ENCODE measurements at regions not wholly inside any gene's neighbourhood (a gene's known extent, or its start where the extent isn't known, plus 50 kb on each side); places are given as distances from the start of the nearest gene placed in this dataset.

- in situ Hi-C loops (cut with MboI) (no loop called here), intact Hi-C loops (cut with micrococcal nuclease) (no loop called here)
These were observed 63.9 kb downstream of the GCNT4 start for GRCh38 chr5:74988273-74988983.

More at GRCh38 chr5:74988273-74988983, 63.9 kb downstream of the GCNT4 start:
- DNase-seq (ENCODE audit: extremely low read depth in 1 of 4, low spot score in 3 of 4) = no peak
- TF ChIP-seq CBX3 (IDR thresholded peaks at IDR 0.05; ENCODE audit: borderline replicate concordance in 1 of 2, low read length in 2 of 2) (no peak), ZNF197 (CRISPR knock-in tag; IDR thresholded peaks at IDR 0.05; ENCODE audit: low read depth) (no peak), ZNF184 (CRISPR knock-in tag; IDR thresholded peaks at IDR 0.05) (no peak), KLF1 (tag; IDR thresholded peaks at IDR 0.05) (no peak), POLR2B (IDR thresholded peaks at IDR 0.05; ENCODE audit: low read depth, partially characterized antibody) (no peak), RREB1 (CRISPR knock-in tag; IDR thresholded peaks at IDR 0.05) (no peak)
- Histone ChIP-seq H3K36me3 (ENCODE audit: control insufficient read depth, insufficient read depth, low read length) (no peaks in the 10 kb centered on the region), H3K4me2 (ENCODE audit: insufficient read depth, low read length) (no peak overlapping the region), H4K20me1 (replicated peaks; ENCODE audit: control insufficient read depth, insufficient read depth, low read length) (no peaks in the 10 kb centered on the region), H3K27ac (ENCODE audit: extremely low read depth, low read depth, low read length) (no peak overlapping the region), H3K4me1 (replicated peaks in 1 of 2; ENCODE audit: control insufficient read depth in 2 of 2, insufficient read depth in 2 of 2, low read length in 2 of 2) (no peaks in the 10 kb centered on the region), H3K9me3 (replicated peaks; ENCODE audit: control insufficient read depth, insufficient read depth, low read depth, low read length) (no peaks in the 10 kb centered on the region), H3K27me3 (ENCODE audit: control insufficient read depth in 2 of 2, insufficient read depth in 2 of 2, low read length in 2 of 2) (0 out of 5 replicates have a peak, but pooled peaks cover 0 to 2% of the 10 kb centered on the region in 2 experiments), H3K9ac (ENCODE audit: insufficient read depth in 1 of 2, low read depth in 2 of 2, low read length in 2 of 2) (no peak overlapping the region), H3K9me1 (ENCODE audit: control insufficient read depth, insufficient read depth, low read length) (no peaks in the 10 kb centered on the region), H2AFZ (ENCODE audit: low read depth, low read length) (no peak overlapping the region), H3K4me3 (no peak overlapping the region), H3K79me2 (ENCODE audit: control insufficient read depth, insufficient read depth, low read length) (no peaks in the 10 kb centered on the region)
- no TSS peak for BruUV-seq (replicated peaks)
- ATAC-seq = no peak
- 0% methylated on average over 2 of the region's 2 CpGs for WGBS (ENCODE audit: insufficient coverage, low coverage, missing lambda C conversion rate)
- POLR2A ChIA-PET = no interaction called here
- CTCF ChIA-PET (ENCODE audit: low intra/inter-chr PET ratio) = no interaction called here
- no peak for FAIRE-seq

Data from K562 (cell line).